Right atrium auricular region (tissue), 2 donors: ENCODE measurements at regions not wholly inside any gene's neighbourhood (a gene's known extent, or its start where the extent isn't known, plus 50 kb on each side); places are given as distances from the start of the nearest gene placed in this dataset.

Experiments
- DNase-seq: peaks from one replicate; pipeline ENCODE4 v3.0.0-alpha.2; 2019; ENCODE audit warnings: low spot score
- H3K27ac ChIP-seq, 2 donors: fragments of 200-600 bp; sonication (generic); 1 replicate in 1 of 2; 2 replicates in 1 of 2; pipeline ENCODE4 v1.5.1; 2016 to 2019
- H3K27me3 ChIP-seq, 2 donors: fragments of 200-600 bp; sonication (generic); one replicate each; pipeline versions ENCODE4 v1.5.1 to v1.6.0; 2017 to 2019
- H3K36me3 ChIP-seq: fragments of 200-600 bp; sonication (generic); one replicate; pipeline ENCODE4 v1.5.1; 2016
- H3K4me1 ChIP-seq, 2 donors: fragments of 200-600 bp; sonication (generic); one replicate each; pipeline versions ENCODE4 v1.5.1 to v1.6.0; 2017 to 2019
- H3K4me3 ChIP-seq, 2 donors: fragments of 200-600 bp; sonication (generic); 1 replicate in 1 of 2; 2 replicates in 1 of 2; pipeline ENCODE4 v1.5.1; 2017 to 2019; ENCODE audit warnings: mild to moderate bottlenecking in 1 of 2, moderate library complexity in 1 of 2
- H3K9me3 ChIP-seq, 2 donors: fragments of 200-600 bp; sonication (generic); one replicate each; pipeline ENCODE4 v1.5.1; 2019
- TF ChIP-seq, protein P1 (sequence below), 2 donors: fragments of 200-600 bp; sonication (generic); IDR thresholded peaks; one replicate each; pipeline ENCODE4 v1.5.1; 2019; ENCODE audit warnings: antibody characterized with exemption in 2 of 2

DNA sequence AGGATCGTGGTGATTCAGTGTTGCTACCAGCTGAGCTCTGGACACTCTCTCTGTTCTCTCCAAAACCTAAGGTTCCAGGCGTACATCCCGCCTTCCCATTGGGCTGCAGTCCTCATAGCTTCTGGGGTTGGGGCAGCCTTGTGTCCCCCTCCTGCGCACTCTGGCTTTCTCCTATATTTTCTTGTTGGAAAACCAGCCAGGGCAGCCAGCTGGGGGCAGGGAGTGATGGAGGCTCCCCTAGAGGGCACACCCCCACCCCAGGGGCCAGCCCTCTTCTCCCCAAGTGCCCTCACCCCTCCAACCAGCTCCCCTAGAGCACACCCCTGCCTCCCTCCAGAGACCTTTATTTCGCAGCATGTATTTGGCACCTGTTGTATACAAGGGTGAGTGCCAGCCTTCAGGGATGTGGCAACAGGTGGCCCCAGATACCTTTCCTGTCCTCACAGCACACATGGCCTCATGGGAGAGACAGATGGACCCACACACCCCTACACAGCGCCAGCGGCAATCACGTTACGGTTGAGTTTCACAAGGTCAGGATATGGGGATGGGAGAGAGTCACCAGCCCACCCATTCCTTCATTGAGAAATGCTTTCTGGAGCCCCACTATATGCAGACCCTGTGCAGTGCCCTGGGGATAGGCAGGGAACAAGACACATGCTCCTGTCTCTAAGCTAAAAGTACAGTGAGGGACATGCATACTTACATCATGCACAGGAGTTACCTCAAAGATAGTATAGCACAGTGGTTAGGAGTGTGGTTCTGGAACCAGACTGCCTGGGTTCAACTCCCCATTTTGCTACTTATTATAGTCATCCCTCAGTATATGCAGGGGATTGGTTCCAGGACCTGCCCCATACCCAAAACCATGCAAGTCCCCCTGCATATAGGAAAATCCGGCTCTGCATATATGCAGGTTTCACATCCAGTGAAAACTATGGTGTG lies 141.1 kb downstream of the PHETA1 start:
- Histone ChIP-seq H3K9me3 (no peaks in the 10 kb centered on the region), H3K27ac (no peak overlapping the region), H3K4me1 (no peaks in the 10 kb centered on the region), H3K4me3 (no peak overlapping the region), H3K27me3 (no peaks in the 10 kb centered on the region), H3K36me3 (no peaks in the 10 kb centered on the region)
- TF ChIP-seq, protein P1, sequence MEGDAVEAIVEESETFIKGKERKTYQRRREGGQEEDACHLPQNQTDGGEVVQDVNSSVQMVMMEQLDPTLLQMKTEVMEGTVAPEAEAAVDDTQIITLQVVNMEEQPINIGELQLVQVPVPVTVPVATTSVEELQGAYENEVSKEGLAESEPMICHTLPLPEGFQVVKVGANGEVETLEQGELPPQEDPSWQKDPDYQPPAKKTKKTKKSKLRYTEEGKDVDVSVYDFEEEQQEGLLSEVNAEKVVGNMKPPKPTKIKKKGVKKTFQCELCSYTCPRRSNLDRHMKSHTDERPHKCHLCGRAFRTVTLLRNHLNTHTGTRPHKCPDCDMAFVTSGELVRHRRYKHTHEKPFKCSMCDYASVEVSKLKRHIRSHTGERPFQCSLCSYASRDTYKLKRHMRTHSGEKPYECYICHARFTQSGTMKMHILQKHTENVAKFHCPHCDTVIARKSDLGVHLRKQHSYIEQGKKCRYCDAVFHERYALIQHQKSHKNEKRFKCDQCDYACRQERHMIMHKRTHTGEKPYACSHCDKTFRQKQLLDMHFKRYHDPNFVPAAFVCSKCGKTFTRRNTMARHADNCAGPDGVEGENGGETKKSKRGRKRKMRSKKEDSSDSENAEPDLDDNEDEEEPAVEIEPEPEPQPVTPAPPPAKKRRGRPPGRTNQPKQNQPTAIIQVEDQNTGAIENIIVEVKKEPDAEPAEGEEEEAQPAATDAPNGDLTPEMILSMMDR (IDR thresholded peaks at IDR 0.05): no peak
- no peak for DNase-seq

DNA sequence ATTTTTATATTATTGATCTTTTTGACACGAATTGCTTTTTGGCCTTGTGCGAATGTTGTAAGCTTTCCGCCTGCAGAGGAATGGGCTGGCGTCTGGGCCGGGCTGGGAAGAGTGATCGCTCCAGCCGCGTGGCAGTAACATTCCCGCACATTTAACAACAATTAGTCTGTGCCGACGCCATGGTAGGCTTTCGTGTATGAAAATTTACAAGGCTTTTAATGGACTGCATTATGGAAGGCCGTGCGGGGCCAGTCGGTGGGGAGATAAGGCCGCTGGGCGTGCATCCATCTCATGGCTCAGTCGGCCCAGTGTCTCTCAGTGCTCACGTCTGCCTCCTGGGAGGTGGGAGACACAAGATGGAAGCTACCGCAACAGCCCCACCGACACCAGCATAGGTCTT lies 142.2 kb downstream of the PHETA1 start:
- Histone ChIP-seq H3K4me3 (no peak overlapping the region), H3K27me3 (no peaks in the 10 kb centered on the region), H3K36me3 (no peaks in the 10 kb centered on the region), H3K9me3 (no peaks in the 10 kb centered on the region), H3K4me1 (no peaks in the 10 kb centered on the region), H3K27ac (no peak overlapping the region)
- DNase-seq: no peak
- TF ChIP-seq, protein P1 (IDR thresholded peaks at IDR 0.05): no peak

DNA sequence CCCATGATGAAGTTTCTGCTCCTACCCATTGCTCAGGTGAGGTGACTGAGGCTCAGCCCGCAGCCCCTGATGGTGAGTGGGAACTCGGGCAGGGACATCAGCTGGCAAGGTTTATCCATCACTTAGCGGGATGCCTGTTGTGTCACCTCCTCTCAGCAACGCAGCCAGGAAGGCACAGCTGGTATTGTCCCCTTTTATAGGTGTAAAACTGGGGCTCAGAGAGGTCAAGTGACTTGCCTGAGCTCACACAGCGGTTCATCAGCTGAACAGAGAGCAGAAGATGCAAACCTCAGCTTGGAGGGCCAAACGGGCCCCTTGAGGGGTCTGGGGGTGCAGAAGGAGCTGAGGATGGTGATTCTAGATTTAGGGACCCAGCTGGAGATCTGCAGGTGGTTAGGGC lies 143.6 kb downstream of the PHETA1 start:
- no peaks in the 10 kb centered on the region for H3K4me1 ChIP-seq
- H3K4me3 ChIP-seq: no peak overlapping the region
- no peaks in the 10 kb centered on the region for H3K9me3 ChIP-seq
- H3K27ac ChIP-seq: no peak overlapping the region
- no peak for DNase-seq
- no peaks in the 10 kb centered on the region for H3K27me3 ChIP-seq
- no peaks in the 10 kb centered on the region for H3K36me3 ChIP-seq
- TF ChIP-seq, protein P1 (IDR thresholded peaks at IDR 0.05): no peak

DNA sequence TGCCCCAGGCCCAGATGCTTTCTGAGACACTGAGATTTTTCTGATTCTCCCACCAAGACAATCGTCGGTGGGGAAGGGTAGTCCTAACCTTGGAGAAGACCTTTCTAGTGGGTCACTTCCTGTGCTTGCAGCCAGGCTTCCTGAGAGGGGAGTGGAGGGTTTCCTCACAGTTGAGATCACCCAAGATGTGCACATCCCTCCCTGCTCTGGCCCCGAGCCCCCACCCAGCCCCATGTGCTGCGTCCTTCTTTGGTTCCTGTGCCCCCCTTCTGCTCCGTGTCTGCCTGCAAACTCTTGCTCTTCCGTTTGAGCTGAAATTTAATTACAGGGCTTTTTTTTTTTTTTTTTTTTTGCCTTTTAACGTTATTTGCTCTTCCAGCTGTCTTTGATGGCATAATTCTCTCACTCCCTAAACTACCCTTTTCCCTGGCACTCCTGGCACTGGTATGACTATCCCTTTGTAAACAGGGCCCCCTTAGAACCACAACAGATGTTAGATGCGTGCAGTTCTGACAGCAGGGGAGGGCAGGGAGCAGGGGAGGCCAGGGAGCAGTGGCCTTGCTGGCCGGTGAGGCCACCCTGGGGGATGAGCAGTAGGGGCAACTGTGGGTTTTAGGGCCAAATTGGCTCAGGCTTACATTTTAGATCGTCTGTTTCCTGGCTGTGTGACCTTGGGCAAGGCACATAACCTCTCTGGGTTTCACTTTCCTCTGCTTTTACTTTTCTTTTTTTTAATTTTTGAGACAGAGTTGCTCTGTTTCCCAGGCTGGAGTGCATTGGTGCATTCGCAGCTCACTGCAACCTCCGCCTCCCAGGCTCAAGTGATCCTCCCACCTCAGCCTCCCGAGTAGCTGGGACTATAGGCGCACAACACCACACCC lies 144.5 kb downstream of the PHETA1 start:
- no peak for DNase-seq
- H3K27me3 ChIP-seq: no peaks in the 10 kb centered on the region
- TF ChIP-seq, protein P1 (IDR thresholded peaks at IDR 0.05): no peak

DNA sequence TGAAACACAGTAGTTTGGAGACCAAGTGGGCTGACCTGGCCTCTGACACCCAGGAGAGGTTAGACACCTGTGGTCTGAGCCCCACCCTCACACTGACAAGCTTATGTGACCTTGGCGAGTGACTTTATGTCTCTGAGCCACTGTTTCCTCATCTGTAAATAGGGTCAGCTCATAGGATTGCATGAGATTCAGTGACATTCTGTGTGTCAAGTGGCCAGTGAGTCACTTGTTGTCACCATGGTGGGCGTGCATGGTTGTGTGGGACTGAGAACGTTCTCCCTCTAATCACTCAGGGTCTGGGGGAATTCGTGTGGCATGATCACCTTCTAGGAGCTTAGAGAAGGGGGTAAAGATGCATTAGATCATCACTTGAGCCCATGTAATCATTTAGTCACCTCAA lies 146.4 kb downstream of the PHETA1 start:
- Histone ChIP-seq H3K4me1 (no peaks in the 10 kb centered on the region), H3K27ac (no peak overlapping the region), H3K9me3 (no peaks in the 10 kb centered on the region), H3K4me3 (no peak overlapping the region), H3K36me3 (no peaks in the 10 kb centered on the region), H3K27me3 (no peaks in the 10 kb centered on the region)
- no peak for DNase-seq
- TF ChIP-seq, protein P1 (IDR thresholded peaks at IDR 0.05): no peak

More for the DNA sequence above, 144.5 kb downstream of the PHETA1 start:
- no peaks in the 10 kb centered on the region for H3K4me1 ChIP-seq
- no peak overlapping the region for H3K4me3 ChIP-seq
- H3K36me3 ChIP-seq: no peaks in the 10 kb centered on the region
- no peaks in the 10 kb centered on the region for H3K9me3 ChIP-seq
- H3K27ac ChIP-seq: no peak overlapping the region
